ENCODE measurements at regions not wholly inside any gene's neighbourhood (a gene's known extent, or its start where the extent isn't known, plus 50 kb on each side); places are given as distances from the start of the nearest gene placed in this dataset.

GRCh38 chr14:101117543-101117942 lies 214.0 kb upstream of the RTL1 start:
- DNase-seq (ENCODE audit: extremely low read depth in 1 of 2, low read depth in 1 of 2): no peak

- no peak for DNase-seq (ENCODE audit: extremely low read depth in 1 of 2, low read depth in 1 of 2)
Measured at GRCh38 chr14:101118233-101118632, 214.7 kb upstream of the RTL1 start.

DNA sequence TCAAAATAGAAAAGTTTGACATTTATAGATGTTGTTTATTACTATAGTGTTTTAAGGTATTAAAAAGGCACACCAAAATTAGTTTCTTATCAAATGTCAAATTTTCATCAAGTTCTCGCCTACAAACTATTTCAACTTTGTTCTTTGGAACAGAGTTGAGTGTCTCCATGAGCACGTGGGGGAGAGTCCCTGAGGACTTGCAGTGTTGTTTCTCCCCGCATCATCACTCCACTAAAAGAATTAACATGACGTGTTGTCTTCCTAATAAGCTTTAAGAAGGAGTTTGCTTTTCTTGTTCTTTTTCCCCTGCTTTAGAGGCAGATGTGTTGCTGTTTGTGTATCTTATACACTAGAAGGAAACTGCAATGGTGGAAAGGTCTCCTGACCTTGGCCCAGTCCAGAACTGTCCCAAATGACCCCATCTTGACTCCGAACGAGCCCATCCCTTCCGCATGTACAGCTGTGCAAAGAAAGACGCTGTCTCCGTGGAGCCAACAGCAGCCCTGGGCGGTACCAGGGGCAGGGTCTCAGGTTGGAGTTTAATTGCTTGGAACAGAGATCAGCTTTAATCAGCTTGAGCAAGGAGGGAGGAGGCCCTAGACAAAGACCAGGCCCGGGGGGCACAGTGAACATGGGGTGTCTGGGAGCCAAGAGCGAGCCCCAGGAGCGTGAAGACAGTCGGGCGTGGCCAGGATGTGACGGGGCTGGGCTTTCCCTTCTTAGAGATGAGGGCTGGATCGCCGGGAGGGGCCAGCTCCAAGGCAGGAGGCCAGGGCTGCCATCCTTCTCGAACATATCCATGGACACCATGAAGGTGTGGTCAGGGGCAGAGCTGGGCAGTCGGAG lies 215.4 kb upstream of the RTL1 start:
- no peak for DNase-seq (ENCODE audit: extremely low read depth in 1 of 2, low read depth in 1 of 2)

- DNase-seq (ENCODE audit: extremely low read depth in 1 of 2, low read depth in 1 of 2): no peak
Measured at GRCh38 chr14:101119830-101120571, 216.5 kb upstream of the RTL1 start.

- DNase-seq (ENCODE audit: extremely low read depth in 1 of 2, low read depth in 1 of 2): no peak
Measured at GRCh38 chr14:101120641-101121507, 217.4 kb upstream of the RTL1 start.

GRCh38 chr14:101121508-101122139 lies 218.1 kb upstream of the RTL1 start:
- no peak for DNase-seq (ENCODE audit: extremely low read depth in 1 of 2, low read depth in 1 of 2)

DNA sequence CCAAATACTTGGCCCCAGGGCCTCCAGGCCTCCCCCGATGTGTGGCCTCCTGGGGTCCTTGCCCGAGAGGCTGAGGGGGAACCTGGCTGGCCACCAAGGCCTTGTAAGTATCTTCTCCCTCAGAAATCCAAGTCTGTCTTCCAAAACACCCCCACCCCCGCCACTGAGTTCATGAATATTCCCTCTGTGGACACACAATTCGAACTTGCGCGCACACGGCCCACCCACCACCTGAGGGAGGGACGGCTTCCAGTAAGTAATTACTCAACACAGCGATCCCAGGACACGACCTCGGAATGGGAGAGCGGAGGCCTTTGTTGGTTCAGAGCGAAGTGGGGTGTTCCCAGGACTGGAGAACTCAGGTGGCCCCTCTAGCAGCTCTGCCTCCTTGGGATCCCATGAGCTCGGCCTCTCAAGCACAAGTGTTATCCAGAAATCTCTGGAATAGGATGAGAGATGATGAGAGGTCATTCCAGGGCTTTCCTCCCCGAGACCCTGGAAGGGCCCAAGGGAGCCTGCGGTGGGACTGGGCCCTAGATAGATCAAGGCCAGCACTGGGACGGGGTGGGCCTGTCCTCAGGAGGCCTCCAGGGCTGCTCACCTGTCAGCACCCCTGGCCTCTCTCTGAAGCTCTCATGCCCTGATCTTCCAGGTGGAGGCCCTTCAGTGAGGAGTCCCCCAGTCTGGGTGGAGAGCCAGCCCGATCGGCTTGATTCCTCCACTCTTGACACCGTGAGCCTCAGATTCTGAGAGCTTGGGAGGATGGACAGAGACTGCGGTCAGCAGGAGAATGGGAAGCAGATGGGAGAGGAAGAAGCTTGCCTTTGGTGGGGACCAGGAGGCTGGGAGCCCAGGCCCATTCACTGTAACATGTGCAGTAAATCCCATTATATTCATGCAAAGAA lies 219.0 kb upstream of the RTL1 start:
- no peak for DNase-seq (ENCODE audit: extremely low read depth in 1 of 2, low read depth in 1 of 2)

DNA sequence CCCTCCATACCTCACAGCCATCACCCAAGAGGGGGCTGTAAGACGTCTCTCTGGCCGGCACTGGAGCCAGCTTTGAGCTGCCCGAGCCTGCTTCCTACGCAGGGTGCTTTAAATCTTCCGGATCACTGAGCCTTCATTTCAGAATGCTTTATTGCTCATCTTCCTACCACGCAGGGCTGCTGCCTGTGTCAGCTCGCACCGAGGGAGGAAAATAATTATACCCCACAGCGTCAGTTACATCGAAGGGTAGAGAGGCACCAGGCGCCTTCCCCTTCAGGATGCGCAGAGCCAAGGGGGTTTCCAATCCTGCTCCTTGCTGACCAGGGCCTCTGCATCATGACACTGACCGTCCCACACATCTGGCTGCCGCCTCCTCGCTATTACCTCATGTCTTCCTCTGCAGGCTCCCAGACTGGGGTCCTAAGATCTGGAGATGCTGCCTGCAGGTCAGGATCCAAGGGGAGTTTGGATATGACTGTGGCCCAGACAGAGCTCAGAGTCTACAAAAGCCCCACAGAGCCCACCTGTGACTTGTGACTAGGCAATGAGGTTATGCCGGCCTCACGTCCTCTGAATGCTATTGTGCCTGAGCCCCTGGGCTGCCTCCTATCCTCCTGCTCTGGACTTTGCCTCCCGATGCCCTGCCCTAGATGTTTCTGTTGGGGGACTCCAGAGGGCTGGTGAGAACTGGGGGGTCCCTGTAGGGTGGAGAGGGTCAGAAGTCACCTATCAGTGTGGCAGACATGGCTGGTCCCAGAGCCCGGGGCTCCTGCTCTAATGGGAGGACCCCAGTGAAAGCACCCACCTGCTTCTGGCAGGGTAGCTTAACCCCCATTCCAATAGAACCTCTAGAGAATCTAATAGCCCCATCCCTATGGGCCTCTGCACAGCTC lies 220.3 kb upstream of the RTL1 start:
- no peak for DNase-seq (ENCODE audit: extremely low read depth in 1 of 2, low read depth in 1 of 2)

- no peak for DNase-seq (ENCODE audit: extremely low read depth in 1 of 2, low read depth in 1 of 2)
Measured at GRCh38 chr14:101124815-101125214, 221.3 kb upstream of the RTL1 start.

GRCh38 chr14:101125313-101125712 lies 221.8 kb upstream of the RTL1 start:
- no peak for DNase-seq (ENCODE audit: extremely low read depth in 1 of 2, low read depth in 1 of 2)

DNA sequence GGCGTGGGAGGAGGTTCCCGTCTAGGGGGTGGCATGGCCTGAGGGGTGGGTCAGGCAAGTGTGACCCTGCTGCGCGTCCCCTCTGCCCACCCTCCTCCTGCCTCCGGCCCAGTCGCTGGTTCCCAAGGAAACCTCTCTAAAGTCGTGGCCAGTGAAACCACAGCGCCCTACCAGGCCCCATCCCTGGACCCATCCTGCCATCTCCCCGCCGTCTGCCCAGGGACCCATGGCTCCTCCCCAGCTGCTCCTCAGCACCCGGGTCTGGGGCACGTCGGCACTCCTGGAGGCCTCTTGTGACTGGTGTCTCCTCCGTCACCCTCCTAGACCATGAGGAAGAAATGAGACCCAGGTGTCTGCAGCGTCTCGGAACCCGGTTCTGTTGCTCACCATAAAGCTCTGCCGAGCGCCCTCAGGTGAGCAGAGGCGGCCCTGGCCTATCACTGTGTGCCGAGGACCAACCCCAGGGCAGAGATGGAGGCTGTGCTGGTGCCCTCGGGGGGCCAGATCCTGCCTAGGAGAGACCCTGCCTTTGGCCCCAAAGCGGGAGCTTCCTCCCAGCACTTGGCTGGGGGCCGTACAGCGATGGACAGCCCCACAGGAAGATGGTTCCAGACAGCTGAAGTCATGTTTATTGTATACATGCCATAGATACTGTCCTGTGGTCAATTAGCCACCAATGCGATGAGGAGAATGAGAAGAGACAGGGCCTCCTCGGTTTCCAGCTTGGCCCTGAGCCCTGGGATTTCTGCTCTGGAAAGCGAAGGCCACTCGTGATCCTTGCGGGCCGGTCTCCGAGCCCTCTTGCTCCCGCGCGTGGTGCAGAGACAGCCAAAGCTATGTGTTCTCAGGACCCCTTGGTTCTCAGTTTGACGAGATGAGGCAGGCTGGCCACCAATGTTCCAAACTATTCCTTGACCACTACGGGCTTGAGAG lies 222.5 kb upstream of the RTL1 start:
- DNase-seq (ENCODE audit: extremely low read depth in 1 of 2, low read depth in 1 of 2): no peak

- no peak for DNase-seq (ENCODE audit: extremely low read depth in 1 of 2, low read depth in 1 of 2)
Measured at GRCh38 chr14:101126731-101127130, 223.2 kb upstream of the RTL1 start.

GRCh38 chr14:101127224-101127623 lies 223.7 kb upstream of the RTL1 start:
- DNase-seq (ENCODE audit: extremely low read depth in 1 of 2, low read depth in 1 of 2): no peak

DNA sequence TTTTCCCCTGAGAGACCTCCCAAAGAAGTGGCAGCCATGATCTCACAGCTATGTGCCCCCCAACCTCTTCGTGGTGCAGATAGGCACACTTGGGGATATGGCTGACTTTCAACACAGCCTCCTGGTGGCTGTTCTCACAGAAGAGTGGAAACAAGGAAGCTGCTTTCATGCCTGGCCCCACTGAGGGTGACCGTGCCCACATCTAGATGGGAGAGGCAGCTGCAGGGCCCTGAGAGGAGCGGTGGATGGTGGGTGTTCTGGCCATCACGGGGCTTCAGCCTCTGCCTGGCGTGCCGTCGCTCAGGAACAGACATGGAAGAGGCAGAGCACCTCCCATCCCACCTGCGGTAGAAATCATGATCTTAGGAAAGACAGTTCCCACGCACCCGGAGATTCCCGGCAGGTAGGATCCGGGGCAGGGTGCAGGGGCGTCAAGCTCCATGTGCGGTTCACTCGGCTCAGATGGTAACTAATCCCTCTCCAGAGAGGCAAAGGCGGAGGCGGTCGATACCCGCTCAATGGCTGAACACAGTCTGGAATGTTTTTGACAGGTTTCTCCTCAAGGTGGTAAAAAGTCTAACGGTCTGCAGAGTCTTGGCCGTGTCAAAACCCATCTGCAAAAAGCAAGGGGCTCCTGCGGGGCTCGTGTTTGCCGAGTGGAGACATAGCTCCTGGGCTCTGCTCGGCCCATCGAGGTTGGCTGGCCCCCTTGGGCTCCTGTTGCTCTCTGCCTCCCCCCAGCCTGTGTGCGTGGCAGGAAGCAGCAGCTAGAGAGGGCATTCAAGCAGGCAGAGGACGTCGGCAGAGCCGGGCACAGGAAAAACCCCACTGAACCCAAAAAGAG lies 225.2 kb upstream of the RTL1 start:
- no peak for DNase-seq (ENCODE audit: extremely low read depth in 1 of 2, low read depth in 1 of 2)

DNA sequence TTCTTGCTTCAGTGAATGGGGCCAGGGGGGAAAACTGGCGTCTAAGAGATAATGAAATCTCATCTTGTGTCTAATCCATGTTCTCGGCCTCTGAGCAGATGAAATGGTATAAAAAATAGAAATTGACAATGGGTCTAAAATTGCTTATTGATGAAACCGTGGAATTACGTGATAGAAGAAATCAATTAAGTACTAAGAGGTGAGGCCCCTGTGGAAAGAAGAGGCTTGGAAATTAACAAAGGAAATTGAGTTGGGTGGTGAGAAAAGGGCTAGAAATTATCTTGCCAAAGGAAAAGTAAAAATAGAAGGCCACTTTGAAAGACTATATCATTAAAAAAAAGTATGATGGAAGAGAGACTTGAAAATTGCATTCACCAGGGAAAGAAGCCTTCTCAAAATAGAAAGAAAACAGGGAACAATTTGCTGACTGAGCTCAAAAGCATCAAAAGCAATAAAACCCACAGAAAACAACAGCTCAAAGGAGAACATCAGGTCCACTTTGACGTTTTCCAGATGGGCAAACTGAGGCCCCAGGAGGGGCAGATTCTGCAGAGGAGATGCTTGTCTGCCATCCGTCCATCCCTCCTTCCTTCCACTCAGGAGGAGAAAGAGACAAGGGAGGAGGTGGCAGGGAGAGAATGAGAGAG lies 226.1 kb upstream of the RTL1 start:
- no peak for DNase-seq (ENCODE audit: extremely low read depth in 1 of 2, low read depth in 1 of 2)

- no peak for DNase-seq (ENCODE audit: extremely low read depth in 1 of 2, low read depth in 1 of 2)
Measured at GRCh38 chr14:101130861-101131260, 227.3 kb upstream of the RTL1 start.
